Right cardiac atrium (tissue), 5 donors: ENCODE measurements at regions not wholly inside any gene's neighbourhood (a gene's known extent, or its start where the extent isn't known, plus 50 kb on each side); places are given as distances from the start of the nearest gene placed in this dataset.

Source experiments
- ATAC-seq, 2 donors: fragments of 200-7000 bp; cut with Tn5 transposase; one replicate each; pipeline versions ENCODE4 v1.8.0 to v1.9.1; 2020; ENCODE audit warnings: moderate library complexity in 2 of 2, mild to moderate bottlenecking in 1 of 2
- DNase-seq, 3 donors: peaks; one replicate each; pipeline ENCODE4 v3.0.0-alpha.2; 2020
- H3K27ac ChIP-seq: one replicate; pipeline ENCODE4 v1.5.1; 2013; ENCODE audit warnings: mild to moderate bottlenecking, low read length, control low read depth, moderate library complexity
- H3K27me3 ChIP-seq: one replicate; pipeline ENCODE4 v1.6.1; 2013; ENCODE audit not compliant: control insufficient read depth, insufficient read depth
- H3K4me1 ChIP-seq: one replicate; pipeline ENCODE4 v1.6.1; 2013; ENCODE audit warnings: low read length; ENCODE audit not compliant: control insufficient read depth, insufficient read depth
- H3K4me3 ChIP-seq: one replicate; pipeline ENCODE4 v1.5.1; 2013; ENCODE audit warnings: low read length, control low read depth
- H3K9me3 ChIP-seq: one replicate; pipeline ENCODE4 v1.6.1; 2013; ENCODE audit warnings: low read length; ENCODE audit not compliant: control insufficient read depth
- WGBS: extraction: QIAGEN DNeasy Blood & Tissue Kit; methylation state at CpG from one replicate; pipeline ENCODE4 v1.1.7; 2013; 5-methylcytosine and 5-hydroxymethylcytosine counted together
- intact Hi-C, 4 donors: fragments of 100-400 bp; cut with DNase I; formaldehyde crosslinking; loops; one replicate each; pipeline versions ENCODE4 v1.11.0 to v1.14.0; 2022 to 2023
- donor health status: healthy with polysubstance abuse.
- donor health status: DM: no; HTN: yes; CAD: no.
- donor health status: DM: no; HTN: no; CAD: no.
- donor health status: DM: no; HTN: yes; CAD: no; lungs with severe emphysema.
- donor health status: DM: yes; HTN: yes; CAD: no.

DNA sequence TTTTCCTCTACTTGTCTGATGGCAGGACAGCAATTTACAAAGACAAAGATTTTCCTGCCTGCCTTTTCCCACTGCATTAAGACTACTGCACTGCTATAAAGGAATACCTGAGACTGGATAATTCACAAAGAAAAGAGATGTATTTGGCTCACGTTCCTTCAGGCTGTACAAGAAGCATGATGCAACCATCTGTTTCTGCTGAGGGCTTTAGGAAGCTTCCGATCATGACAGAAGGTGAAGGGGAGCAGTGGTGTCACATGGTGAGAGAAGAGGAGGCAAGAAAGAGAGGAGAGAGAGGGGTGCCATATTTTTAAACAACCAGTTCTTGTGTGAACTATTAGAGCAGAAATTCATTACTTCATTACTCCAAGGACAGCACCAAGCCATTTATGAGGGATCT, 617.1 kb upstream of the HTR2C start:
- intact Hi-C loops, result no loop called here
- no peak for ATAC-seq
- 79% methylated on average over 2 of the region's 2 CpGs for WGBS
- Histone ChIP-seq H3K4me3 (no peak overlapping the region), H3K4me1 (no peaks in the 10 kb centered on the region), H3K27me3 (no peaks in the 10 kb centered on the region), H3K9me3 (no peaks in the 10 kb centered on the region), H3K27ac (no peak overlapping the region)
- no peak for DNase-seq

GRCh38 chrX:113962343-113962742, 621.5 kb upstream of the HTR2C start:
- WGBS, result 38% methylated on average over 1 of the region's 1 CpG
- H3K9me3 ChIP-seq, result no peaks in the 10 kb centered on the region
- intact Hi-C loops, result no loop called here
- no peaks in the 10 kb centered on the region for H3K4me1 ChIP-seq
- no peak overlapping the region for H3K4me3 ChIP-seq
- H3K27me3 ChIP-seq, result no peaks in the 10 kb centered on the region
- DNase-seq (no peak), ATAC-seq (no peak)
- H3K27ac ChIP-seq, result no peak overlapping the region

DNA sequence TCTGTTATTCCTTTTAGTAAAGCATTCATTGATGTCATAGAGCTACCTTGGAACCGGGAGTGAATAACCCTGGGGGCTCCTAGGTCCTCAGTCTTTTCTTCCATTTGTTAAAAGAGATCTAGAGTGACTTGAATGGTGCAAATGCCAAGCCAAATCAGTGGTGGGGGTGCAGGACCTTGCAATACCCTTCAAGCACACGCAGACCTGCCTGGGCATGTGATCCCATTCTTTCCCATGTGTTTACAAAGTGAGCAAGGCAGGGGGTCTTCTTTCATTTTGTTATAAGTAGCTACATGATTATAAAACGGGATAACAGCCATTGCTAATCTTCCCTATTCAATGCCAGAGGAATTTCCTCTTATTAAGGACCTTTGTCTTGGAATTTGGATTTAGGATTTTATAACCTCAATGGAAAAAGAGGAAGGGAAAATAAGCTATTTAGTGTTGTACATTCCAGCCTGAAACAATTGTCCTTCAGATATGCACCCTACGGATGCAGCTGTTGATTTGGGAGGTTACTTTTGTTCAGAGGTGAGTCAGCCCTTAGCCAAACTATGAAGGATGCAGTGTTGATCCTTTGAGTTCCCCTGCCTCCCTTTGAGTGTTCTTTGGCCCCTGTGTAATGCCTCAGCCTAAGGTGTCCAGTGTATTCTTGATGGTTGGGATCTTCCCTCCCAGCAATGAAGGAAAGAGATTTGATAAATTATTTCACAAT, 623.8 kb upstream of the HTR2C start:
- intact Hi-C loops, result no loop called here
- Histone ChIP-seq H3K27ac (no peak overlapping the region), H3K4me1 (no peaks in the 10 kb centered on the region), H3K27me3 (no peaks in the 10 kb centered on the region), H3K4me3 (no peak overlapping the region), H3K9me3 (no peaks in the 10 kb centered on the region)
- ATAC-seq, result no peak
- DNase-seq, result no peak
- WGBS, result 40% methylated on average over 4 of the region's 4 CpGs

DNA sequence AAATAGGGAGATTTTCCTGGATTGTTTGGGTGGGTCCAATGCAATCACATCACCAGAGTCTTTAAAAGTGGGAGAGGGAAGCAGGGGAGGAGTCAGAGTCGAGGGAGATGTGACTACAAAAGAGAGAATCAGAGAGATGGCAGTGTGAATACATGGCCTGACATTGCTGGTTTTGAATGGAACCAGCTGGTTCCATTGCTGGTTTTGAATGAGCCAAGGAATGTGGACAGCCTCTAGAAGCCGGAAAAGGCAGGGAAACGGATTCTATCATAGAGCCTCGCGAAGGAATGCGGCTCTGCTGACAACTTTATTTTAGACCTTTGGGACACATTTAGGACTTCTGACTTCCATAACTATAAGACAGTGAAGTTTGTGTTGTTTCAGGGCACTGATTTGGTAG, 627.0 kb upstream of the HTR2C start:
- Histone ChIP-seq H3K27ac (no peak overlapping the region), H3K9me3 (no peaks in the 10 kb centered on the region), H3K4me3 (no peak overlapping the region), H3K4me1 (no peaks in the 10 kb centered on the region), H3K27me3 (no peaks in the 10 kb centered on the region)
- intact Hi-C loops, result no loop called here
- 62% methylated on average over 6 of the region's 6 CpGs for WGBS
- DNase-seq, result no peak
- ATAC-seq, result no peak

- intact Hi-C loops, result no loop called here
- no peaks in the 10 kb centered on the region for H3K4me1 ChIP-seq
Measured at GRCh38 chrX:113954297-113954696, 629.6 kb upstream of the HTR2C start.

GRCh38 chrX:113950081-113950678, 633.7 kb upstream of the HTR2C start:
- Histone ChIP-seq H3K27ac (no peak overlapping the region), H3K4me3 (no peak overlapping the region), H3K27me3 (no peaks in the 10 kb centered on the region), H3K9me3 (no peaks in the 10 kb centered on the region), H3K4me1 (no peaks in the 10 kb centered on the region)
- WGBS, result 70% methylated on average over 5 of the region's 5 CpGs
- no peak for DNase-seq
- ATAC-seq, result no peak
- intact Hi-C loops, result no loop called here

More at GRCh38 chrX:113954297-113954696, 629.6 kb upstream of the HTR2C start:
- no peak overlapping the region for H3K4me3 ChIP-seq
- no peak overlapping the region for H3K27ac ChIP-seq
- H3K27me3 ChIP-seq, result no peaks in the 10 kb centered on the region
- no peaks in the 10 kb centered on the region for H3K9me3 ChIP-seq
- 74% methylated on average over 3 of the region's 3 CpGs for WGBS
- DNase-seq, result no peak
- no peak for ATAC-seq

DNA sequence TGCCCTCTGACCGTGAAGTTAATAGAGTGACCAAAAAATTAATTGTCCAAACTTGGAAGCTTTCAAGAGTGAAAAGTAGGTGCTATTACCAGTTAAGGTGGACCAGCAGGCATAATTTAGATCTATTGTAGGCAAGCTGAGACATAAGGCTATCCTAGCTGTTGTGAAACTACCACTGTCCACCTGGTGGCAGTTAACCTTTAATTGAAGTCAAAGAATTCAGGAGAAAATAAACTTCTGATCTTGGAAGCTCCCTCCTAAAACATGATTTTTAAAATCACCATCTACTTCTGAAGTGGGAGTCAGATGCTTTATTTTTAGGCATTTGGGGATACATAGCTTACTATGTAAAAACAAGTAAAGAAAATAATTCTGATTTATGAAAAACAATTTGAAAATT, 636.3 kb upstream of the HTR2C start:
- ATAC-seq, result no peak
- intact Hi-C loops, result no loop called here

DNA sequence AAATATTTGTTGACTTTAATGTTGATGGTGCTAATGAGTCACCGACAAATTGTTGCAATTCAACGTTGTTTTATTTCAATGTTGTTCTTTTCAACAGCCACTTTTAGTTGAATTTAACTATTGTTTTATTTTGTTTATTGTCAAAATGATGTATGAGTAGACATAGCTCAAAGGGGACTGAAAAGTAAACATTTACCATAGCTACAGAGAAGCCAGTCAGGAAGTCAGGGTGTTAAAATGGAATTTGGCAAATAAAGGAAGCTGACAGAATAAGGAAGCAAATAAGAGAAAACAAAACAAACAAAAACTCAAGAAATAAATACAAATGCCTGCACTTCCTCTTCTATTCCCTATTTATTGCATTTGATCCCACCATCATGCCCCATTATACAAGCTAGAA, 648.4 kb upstream of the HTR2C start:
- WGBS, result 76% methylated on average over 2 of the region's 2 CpGs
- no peak for ATAC-seq

More for the DNA sequence above, 636.3 kb upstream of the HTR2C start:
- Histone ChIP-seq H3K9me3 (no peaks in the 10 kb centered on the region), H3K4me1 (no peaks in the 10 kb centered on the region), H3K4me3 (no peak overlapping the region), H3K27ac (no peak overlapping the region), H3K27me3 (no peaks in the 10 kb centered on the region)
- no peak for DNase-seq
- 72% methylated on average over 1 of the region's 1 CpG for WGBS

DNA sequence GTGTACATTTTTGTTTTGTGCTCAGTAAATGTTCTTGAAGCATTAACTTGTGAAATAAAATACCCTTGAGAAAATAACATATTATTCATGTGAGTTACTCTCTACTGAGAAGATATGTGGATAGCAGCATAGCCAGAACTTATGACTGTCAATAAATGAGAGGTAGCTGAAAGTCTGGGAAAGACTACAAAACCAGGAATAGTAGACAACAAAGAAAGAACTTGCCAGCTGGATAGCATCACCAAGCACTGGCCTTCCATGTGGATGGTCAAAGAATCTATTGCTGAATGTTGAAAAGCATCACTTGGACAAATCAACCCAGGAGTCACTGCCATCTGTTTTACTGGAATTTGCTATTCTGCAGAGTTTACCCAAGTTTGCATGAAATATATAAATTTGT, 650.0 kb upstream of the HTR2C start:
- no peaks in the 10 kb centered on the region for H3K4me1 ChIP-seq
- ATAC-seq (no peak), DNase-seq (no peak)
- no peak overlapping the region for H3K4me3 ChIP-seq
- no peaks in the 10 kb centered on the region for H3K9me3 ChIP-seq
- H3K27ac ChIP-seq, result no peak overlapping the region
- intact Hi-C loops, result no loop called here
- H3K27me3 ChIP-seq, result no peaks in the 10 kb centered on the region

More for the DNA sequence above, 648.4 kb upstream of the HTR2C start:
- no peak overlapping the region for H3K27ac ChIP-seq
- no peaks in the 10 kb centered on the region for H3K4me1 ChIP-seq
- intact Hi-C loops, result no loop called here
- H3K4me3 ChIP-seq, result no peak overlapping the region
- H3K27me3 ChIP-seq, result no peaks in the 10 kb centered on the region
- no peak for DNase-seq
- H3K9me3 ChIP-seq, result no peaks in the 10 kb centered on the region

- WGBS, result 52% methylated on average over 3 of the region's 3 CpGs
- Histone ChIP-seq H3K9me3 (no peaks in the 10 kb centered on the region), H3K27ac (no peak overlapping the region), H3K27me3 (no peaks in the 10 kb centered on the region), H3K4me1 (no peaks in the 10 kb centered on the region), H3K4me3 (no peak overlapping the region)
- no peak for DNase-seq
- intact Hi-C loops, result no loop called here
- ATAC-seq, result no peak
Measured at GRCh38 chrX:113929004-113929403, 654.9 kb upstream of the HTR2C start.

DNA sequence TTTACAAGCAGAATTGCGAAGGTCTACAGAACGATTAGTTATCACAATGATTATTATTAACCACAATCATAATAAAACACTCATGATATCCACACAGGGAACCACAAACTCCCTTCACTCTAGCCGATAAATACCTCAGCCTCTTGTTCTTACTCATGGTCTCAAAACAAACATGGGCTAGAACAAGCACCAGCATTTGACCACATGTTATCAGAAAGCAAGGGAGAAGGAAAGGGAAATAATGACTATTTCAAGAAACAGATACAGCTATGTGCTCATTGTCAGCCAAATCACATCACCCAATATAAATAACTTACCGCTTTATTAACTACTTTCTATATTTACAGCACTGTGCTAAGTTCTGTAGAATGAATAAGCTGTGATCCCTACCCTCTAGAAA, 663.2 kb upstream of the HTR2C start:
- Histone ChIP-seq H3K27ac (no peak overlapping the region), H3K9me3 (no peaks in the 10 kb centered on the region), H3K4me3 (no peak overlapping the region), H3K27me3 (no peaks in the 10 kb centered on the region), H3K4me1 (no peaks in the 10 kb centered on the region)
- 41% methylated on average over 4 of the region's 4 CpGs for WGBS
- DNase-seq (no peak), ATAC-seq (no peak)
- intact Hi-C loops, result no loop called here

DNA sequence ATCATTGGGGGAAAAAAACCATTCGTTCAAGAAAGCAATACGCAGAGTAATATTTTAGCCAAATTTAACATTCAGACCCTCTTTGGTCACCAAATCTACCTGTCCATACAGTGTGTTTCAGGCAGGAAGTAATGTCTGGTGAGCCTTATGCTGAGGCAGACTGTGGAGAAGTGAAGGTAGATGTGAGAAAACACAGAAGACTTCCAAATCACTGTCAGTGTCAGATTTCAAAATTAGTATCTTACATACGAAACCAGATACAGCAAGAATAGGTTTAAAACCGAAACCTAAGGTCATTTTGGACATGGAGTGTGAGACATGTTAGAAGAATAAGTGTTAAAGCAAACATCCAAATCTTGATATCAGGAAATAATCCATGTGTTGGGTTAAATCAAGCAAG, 664.5 kb upstream of the HTR2C start:
- ATAC-seq (no peak), DNase-seq (no peak)
- Histone ChIP-seq H3K9me3 (no peaks in the 10 kb centered on the region), H3K4me3 (no peak overlapping the region), H3K4me1 (no peaks in the 10 kb centered on the region), H3K27me3 (no peaks in the 10 kb centered on the region), H3K27ac (no peak overlapping the region)
- intact Hi-C loops, result no loop called here
- 76% methylated on average over 4 of the region's 4 CpGs for WGBS
